PFSK-1 (cell line): ENCODE measurements at regions not wholly inside any gene's neighbourhood (a gene's known extent, or its start where the extent isn't known, plus 50 kb on each side); places are given as distances from the start of the nearest gene placed in this dataset.

Experiments
- POLR2AphosphoS5 ChIP-seq: IDR thresholded peaks from 2 replicates; pipeline ENCODE4 v1.6.1; 2012; ENCODE audit warnings: low read depth, mild to moderate bottlenecking, control low read depth, low read length, moderate library complexity
- TAF1 ChIP-seq: IDR thresholded peaks from 2 replicates; pipeline ENCODE4 v1.6.1; 2012; ENCODE audit warnings: low read length, control low read depth, borderline replicate concordance; ENCODE audit not compliant: insufficient read depth
- TF ChIP-seq, protein P1 (sequence below), 2 experiments: IDR thresholded peaks; 2 replicates each; pipeline versions ENCODE4 v1.6.1 to v1.8.0; 2011 to 2012; ENCODE audit warnings: low read depth in 2 of 2, low read length in 2 of 2, control low read depth in 1 of 2, inconsistent platforms in 1 of 2, mild to moderate bottlenecking in 1 of 2, moderate library complexity in 1 of 2; ENCODE audit not compliant: insufficient read depth in 1 of 2

- TF ChIP-seq POLR2AphosphoS5 (no peak), TAF1 (no peak)
- TF ChIP-seq, protein P1, sequence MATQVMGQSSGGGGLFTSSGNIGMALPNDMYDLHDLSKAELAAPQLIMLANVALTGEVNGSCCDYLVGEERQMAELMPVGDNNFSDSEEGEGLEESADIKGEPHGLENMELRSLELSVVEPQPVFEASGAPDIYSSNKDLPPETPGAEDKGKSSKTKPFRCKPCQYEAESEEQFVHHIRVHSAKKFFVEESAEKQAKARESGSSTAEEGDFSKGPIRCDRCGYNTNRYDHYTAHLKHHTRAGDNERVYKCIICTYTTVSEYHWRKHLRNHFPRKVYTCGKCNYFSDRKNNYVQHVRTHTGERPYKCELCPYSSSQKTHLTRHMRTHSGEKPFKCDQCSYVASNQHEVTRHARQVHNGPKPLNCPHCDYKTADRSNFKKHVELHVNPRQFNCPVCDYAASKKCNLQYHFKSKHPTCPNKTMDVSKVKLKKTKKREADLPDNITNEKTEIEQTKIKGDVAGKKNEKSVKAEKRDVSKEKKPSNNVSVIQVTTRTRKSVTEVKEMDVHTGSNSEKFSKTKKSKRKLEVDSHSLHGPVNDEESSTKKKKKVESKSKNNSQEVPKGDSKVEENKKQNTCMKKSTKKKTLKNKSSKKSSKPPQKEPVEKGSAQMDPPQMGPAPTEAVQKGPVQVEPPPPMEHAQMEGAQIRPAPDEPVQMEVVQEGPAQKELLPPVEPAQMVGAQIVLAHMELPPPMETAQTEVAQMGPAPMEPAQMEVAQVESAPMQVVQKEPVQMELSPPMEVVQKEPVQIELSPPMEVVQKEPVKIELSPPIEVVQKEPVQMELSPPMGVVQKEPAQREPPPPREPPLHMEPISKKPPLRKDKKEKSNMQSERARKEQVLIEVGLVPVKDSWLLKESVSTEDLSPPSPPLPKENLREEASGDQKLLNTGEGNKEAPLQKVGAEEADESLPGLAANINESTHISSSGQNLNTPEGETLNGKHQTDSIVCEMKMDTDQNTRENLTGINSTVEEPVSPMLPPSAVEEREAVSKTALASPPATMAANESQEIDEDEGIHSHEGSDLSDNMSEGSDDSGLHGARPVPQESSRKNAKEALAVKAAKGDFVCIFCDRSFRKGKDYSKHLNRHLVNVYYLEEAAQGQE (IDR thresholded peaks at IDR 0.05; ENCODE audit: insufficient read depth in 1 of 2, low read depth in 2 of 2, low read length in 2 of 2) = no peak
These were observed 143.0 kb upstream of the ZRANB2 start for GRCh38 chr1:71223641-71224340.
